ENCODE measurements at regions not wholly inside any gene's neighbourhood (a gene's known extent, or its start where the extent isn't known, plus 50 kb on each side); places are given as distances from the start of the nearest gene placed in this dataset.
"Not testable (repeated sequence)": the region's sequence is repeated elsewhere in the genome, so short reads cannot be mapped to it uniquely, and the experiment has no call there.

GRCh38 chr7:82701949-82702348, 258.4 kb upstream of the CACNA2D1 start:
- no peak for DNase-seq

- DNase-seq = no peak
These were observed 257.2 kb upstream of the CACNA2D1 start for GRCh38 chr7:82700741-82701140.

GRCh38 chr7:82699773-82700186, 256.2 kb upstream of the CACNA2D1 start:
- no peak for DNase-seq

- DNase-seq = no peak
These were observed 254.3 kb upstream of the CACNA2D1 start for GRCh38 chr7:82697897-82698296.

GRCh38 chr7:82696631-82697030, 253.1 kb upstream of the CACNA2D1 start:
- DNase-seq = no peak

GRCh38 chr7:82694022-82694421, 250.4 kb upstream of the CACNA2D1 start:
- no peak for DNase-seq

GRCh38 chr7:82690929-82691328, 247.4 kb upstream of the CACNA2D1 start:
- no peak for DNase-seq

GRCh38 chr7:82685214-82685613, 241.6 kb upstream of the CACNA2D1 start:
- DNase-seq = no peak

- no peak for DNase-seq
These were observed 235.1 kb upstream of the CACNA2D1 start for GRCh38 chr7:82678716-82679115.

GRCh38 chr7:82678259-82678658, 234.7 kb upstream of the CACNA2D1 start:
- no peak for DNase-seq

GRCh38 chr7:82677493-82677892, 233.9 kb upstream of the CACNA2D1 start:
- peak in 2 of 4 experiments; percentile 3 to 5 for DNase-seq

- no peak for DNase-seq
These were observed 233.3 kb upstream of the CACNA2D1 start for GRCh38 chr7:82676777-82677463.

GRCh38 chr7:82675396-82675795, 231.8 kb upstream of the CACNA2D1 start:
- DNase-seq = no peak

- DNase-seq = no peak
These were observed 230.7 kb upstream of the CACNA2D1 start for GRCh38 chr7:82674268-82674667.

GRCh38 chr7:82672078-82672477, 228.5 kb upstream of the CACNA2D1 start:
- DNase-seq = no peak

GRCh38 chr7:82669141-82669540, 225.6 kb upstream of the CACNA2D1 start:
- DNase-seq = no peak

GRCh38 chr7:82668676-82669075, 225.1 kb upstream of the CACNA2D1 start:
- DNase-seq = no peak

- DNase-seq = no peak
These were observed 222.5 kb upstream of the CACNA2D1 start for GRCh38 chr7:82665966-82666507.

- DNase-seq = no peak
These were observed 212.4 kb upstream of the CACNA2D1 start for GRCh38 chr7:82655965-82656364.

- not testable (repeated sequence) for DNase-seq
These were observed 206.5 kb upstream of the CACNA2D1 start for GRCh38 chr7:82650095-82650494.

GRCh38 chr7:82633592-82633991, 190.0 kb upstream of the CACNA2D1 start:
- DNase-seq = no peak

- DNase-seq = no peak
These were observed 188.4 kb upstream of the CACNA2D1 start for GRCh38 chr7:82631998-82632397.

- DNase-seq = no peak
These were observed 186.0 kb upstream of the CACNA2D1 start for GRCh38 chr7:82629583-82629982.

GRCh38 chr7:82625377-82625776, 181.8 kb upstream of the CACNA2D1 start:
- DNase-seq = no peak

- no peak for DNase-seq
These were observed 181.4 kb upstream of the CACNA2D1 start for GRCh38 chr7:82624965-82625364.

Data from suppressor macrophage (primary cell).